Glomerular endothelial cell (primary cell): ENCODE measurements at regions not wholly inside any gene's neighbourhood (a gene's known extent, or its start where the extent isn't known, plus 50 kb on each side); places are given as distances from the start of the nearest gene placed in this dataset.
"Not testable (repeated sequence)": the region's sequence is repeated elsewhere in the genome, so short reads cannot be mapped to it uniquely, and the experiment has no call there.

Source experiments
- DNase-seq: peaks from one replicate; pipeline ENCODE4 v3.0.0-alpha.2; 2011; ENCODE audit warnings: low read depth, low spot score; ENCODE audit errors: extremely low read depth

GRCh38 chr12:73452672-73453469 lies 1084.8 kb upstream of the ATXN7L3B start:
- no peak for DNase-seq

GRCh38 chr12:73460212-73460611 lies 1077.4 kb upstream of the ATXN7L3B start:
- DNase-seq: no peak

- DNase-seq: no peak
Measured at GRCh38 chr12:73465106-73465505, 1072.5 kb upstream of the ATXN7L3B start.

GRCh38 chr12:73486256-73486655 lies 1051.4 kb upstream of the ATXN7L3B start:
- DNase-seq: no peak

GRCh38 chr12:73506611-73507010 lies 1031.0 kb upstream of the ATXN7L3B start:
- no peak for DNase-seq

GRCh38 chr12:73514672-73515071 lies 1023.0 kb upstream of the ATXN7L3B start:
- DNase-seq: no peak

GRCh38 chr12:73517859-73518258 lies 1019.8 kb upstream of the ATXN7L3B start:
- DNase-seq: no peak

- no peak for DNase-seq
Measured at GRCh38 chr12:73529231-73529630, 1008.4 kb upstream of the ATXN7L3B start.

GRCh38 chr12:73529954-73530353 lies 1007.7 kb upstream of the ATXN7L3B start:
- no peak for DNase-seq

GRCh38 chr12:73531752-73532151 lies 1005.9 kb upstream of the ATXN7L3B start:
- no peak for DNase-seq

- DNase-seq: no peak
Measured at GRCh38 chr12:73547421-73547820, 990.2 kb upstream of the ATXN7L3B start.

GRCh38 chr12:73585136-73585535 lies 952.5 kb upstream of the ATXN7L3B start:
- DNase-seq: no peak

- DNase-seq: no peak
Measured at GRCh38 chr12:73589220-73589619, 948.4 kb upstream of the ATXN7L3B start.

GRCh38 chr12:73598626-73599025 lies 939.0 kb upstream of the ATXN7L3B start:
- no peak for DNase-seq

GRCh38 chr12:73599268-73599667 lies 938.4 kb upstream of the ATXN7L3B start:
- no peak for DNase-seq

- not testable (repeated sequence) for DNase-seq
Measured at GRCh38 chr12:73605925-73606324, 931.7 kb upstream of the ATXN7L3B start.

- DNase-seq: no peak
Measured at GRCh38 chr12:73612551-73612950, 925.1 kb upstream of the ATXN7L3B start.

- DNase-seq: no peak
Measured at GRCh38 chr12:73623421-73623820, 914.2 kb upstream of the ATXN7L3B start.

- DNase-seq: no peak
Measured at GRCh38 chr12:73625226-73625625, 912.4 kb upstream of the ATXN7L3B start.

- DNase-seq: no peak
Measured at GRCh38 chr12:73629171-73629570, 908.5 kb upstream of the ATXN7L3B start.

GRCh38 chr12:73629893-73630831 lies 907.5 kb upstream of the ATXN7L3B start:
- DNase-seq: no peak

GRCh38 chr12:73632191-73632590 lies 905.4 kb upstream of the ATXN7L3B start:
- no peak for DNase-seq
